ENCODE measurements at regions not wholly inside any gene's neighbourhood (a gene's known extent, or its start where the extent isn't known, plus 50 kb on each side); places are given as distances from the start of the nearest gene placed in this dataset.

DNA sequence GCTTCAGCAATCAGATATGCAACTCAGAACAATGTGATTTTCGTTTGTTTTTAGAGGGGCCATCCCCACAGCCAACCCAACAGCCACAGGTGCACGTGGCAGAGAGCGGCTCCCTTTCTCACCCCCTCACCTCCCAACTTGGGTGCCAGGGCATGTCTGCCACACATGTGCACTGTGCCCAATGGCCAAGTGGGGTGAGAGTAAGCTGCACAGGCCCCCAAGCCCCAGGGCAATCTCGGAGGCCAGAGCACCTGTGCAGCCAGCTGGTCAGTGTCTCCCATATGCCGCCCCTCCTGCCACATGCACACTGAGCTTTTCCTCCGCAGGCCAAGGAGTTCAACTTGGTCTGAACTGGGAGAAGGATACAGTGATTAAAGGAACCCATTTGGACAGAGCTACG lies 1130.2 kb downstream of the DSC3 start:
- BruUV-seq (replicated peaks): no TSS peak
- ChIA-PET POLR2A (no interaction called here), CTCF (no interaction called here)
- ATAC-seq: no peak
- no peak overlapping the region for H3K27ac ChIP-seq (ENCODE audit: low read length)
- no peaks in the 10 kb centered on the region for H3K4me1 ChIP-seq (ENCODE audit: control insufficient read depth, insufficient read depth, low read length)
- no peak for DNase-seq (ENCODE audit: low read depth, low spot score)
- no peak overlapping the region for H3K4me3 ChIP-seq (ENCODE audit: low read depth in 2 of 2, low read length in 2 of 2)
- H3K9me3 ChIP-seq (ENCODE audit: control insufficient read depth, insufficient read depth, low read depth, low read length): no peaks in the 10 kb centered on the region
- in situ Hi-C loops (cut with HindIII; ENCODE audit: low pct_unique_long_range_greater_than_20kb, low sequenced_read_pairs) (no loop called here), intact Hi-C loops (cut with micrococcal nuclease; ENCODE audit: unreplicated experiment) (no loop called here)
- no peaks in the 10 kb centered on the region for H3K27me3 ChIP-seq (ENCODE audit: control insufficient read depth, insufficient read depth, low read length)
- H3K36me3 ChIP-seq (ENCODE audit: control insufficient read depth, insufficient read depth, low read length): no peaks in the 10 kb centered on the region
- TF ChIP-seq SIN3A (IDR thresholded peaks at IDR 0.05; ENCODE audit: borderline replicate concordance, insufficient read depth, low read depth, low read length) (no peak), TCF7L2 (IDR thresholded peaks at IDR 0.05; ENCODE audit: low read depth, low read length) (no peak), REST (IDR thresholded peaks at IDR 0.05; ENCODE audit: insufficient read depth in 1 of 2, low read depth in 2 of 2, low read length in 1 of 2) (no peak), POLR2AphosphoS5 (IDR thresholded peaks at IDR 0.05; ENCODE audit: low read depth, low read length) (no peak), CTCF (IDR thresholded peaks at IDR 0.05) (no peak)

DNA sequence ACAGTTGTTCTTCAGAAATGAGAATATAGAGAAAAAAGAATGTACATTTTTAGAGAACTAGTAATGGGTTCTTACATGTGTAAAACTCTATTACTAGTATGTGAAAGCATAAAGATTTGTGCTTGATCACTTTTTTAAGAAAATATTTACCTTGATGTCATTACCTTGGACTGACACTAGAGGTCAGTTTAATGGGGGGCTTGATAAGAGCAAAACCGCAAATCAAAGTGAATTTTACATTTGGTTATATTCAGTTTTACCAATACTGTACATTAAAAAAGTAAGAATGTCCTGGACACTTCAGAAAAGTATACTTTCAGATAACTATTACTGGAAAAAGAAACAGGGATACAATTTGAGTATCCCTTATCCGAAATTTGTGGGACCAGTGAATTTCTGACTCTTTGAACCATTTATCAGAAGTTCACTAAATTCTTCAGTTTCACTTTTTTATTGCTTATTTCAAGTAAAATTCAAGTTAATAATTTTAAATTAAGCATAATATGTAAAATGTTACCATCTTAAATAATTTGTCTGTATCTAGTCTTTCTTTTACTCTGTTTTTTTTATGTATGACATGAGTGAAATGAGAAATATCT lies 1149.5 kb downstream of the DSC3 start:
- no peaks in the 10 kb centered on the region for H3K4me1 ChIP-seq (ENCODE audit: control insufficient read depth, insufficient read depth, low read length)
- no peaks in the 10 kb centered on the region for H3K36me3 ChIP-seq (ENCODE audit: control insufficient read depth, insufficient read depth, low read length)
- no peak overlapping the region for H3K4me3 ChIP-seq (ENCODE audit: low read depth in 2 of 2, low read length in 2 of 2)
- H3K27me3 ChIP-seq (ENCODE audit: control insufficient read depth, insufficient read depth, low read length): no peaks in the 10 kb centered on the region
- intact Hi-C loops (cut with micrococcal nuclease; ENCODE audit: unreplicated experiment) (no loop called here), in situ Hi-C loops (cut with HindIII; ENCODE audit: low pct_unique_long_range_greater_than_20kb, low sequenced_read_pairs) (no loop called here)
- ATAC-seq (no peak), DNase-seq (ENCODE audit: low read depth, low spot score) (no peak)
- BruUV-seq (replicated peaks): no TSS peak
- H3K9me3 ChIP-seq (ENCODE audit: control insufficient read depth, insufficient read depth, low read depth, low read length): no peaks in the 10 kb centered on the region
- ChIA-PET CTCF (no interaction called here), POLR2A (no interaction called here)
- TF ChIP-seq POLR2AphosphoS5 (IDR thresholded peaks at IDR 0.05; ENCODE audit: low read depth, low read length): no peak
- peak; percentile 25; the same call in 1 of the 2 replicates for TF ChIP-seq CTCF (IDR thresholded peaks at IDR 0.05)
- H3K27ac ChIP-seq (ENCODE audit: low read length): no peak overlapping the region

All from Panc1 (cell line).